ENCODE measurements at regions not wholly inside any gene's neighbourhood (a gene's known extent, or its start where the extent isn't known, plus 50 kb on each side); places are given as distances from the start of the nearest gene placed in this dataset.

- TF ChIP-seq SP1 (IDR thresholded peaks at IDR 0.05; ENCODE audit: low read depth, low read length): no peak
- no peak for TF ChIP-seq POLR2AphosphoS5 (IDR thresholded peaks at IDR 0.05; ENCODE audit: low read depth, low read length)
- no peak for TF ChIP-seq TCF12 (IDR thresholded peaks at IDR 0.05; ENCODE audit: low read depth, low read length)
- TF ChIP-seq RFX5 (IDR thresholded peaks at IDR 0.05; ENCODE audit: borderline replicate concordance, low read depth, low read length): no peak
- no peak for TF ChIP-seq SUZ12 (IDR thresholded peaks at IDR 0.05; ENCODE audit: low read length)
- no peak for TF ChIP-seq POLR2A (IDR thresholded peaks at IDR 0.05; ENCODE audit: control extremely low read depth in 1 of 2, low read depth in 2 of 2, low read length in 2 of 2)
- TF ChIP-seq JUND (IDR thresholded peaks at IDR 0.05; ENCODE audit: low read length): no peak
- TF ChIP-seq CREB1 (IDR thresholded peaks at IDR 0.05): no peak
Measured at GRCh38 chr5:174529925-174530681, 194.3 kb upstream of the MSX2 start.
